ENCODE measurements at regions not wholly inside any gene's neighbourhood (a gene's known extent, or its start where the extent isn't known, plus 50 kb on each side); places are given as distances from the start of the nearest gene placed in this dataset.

DNA sequence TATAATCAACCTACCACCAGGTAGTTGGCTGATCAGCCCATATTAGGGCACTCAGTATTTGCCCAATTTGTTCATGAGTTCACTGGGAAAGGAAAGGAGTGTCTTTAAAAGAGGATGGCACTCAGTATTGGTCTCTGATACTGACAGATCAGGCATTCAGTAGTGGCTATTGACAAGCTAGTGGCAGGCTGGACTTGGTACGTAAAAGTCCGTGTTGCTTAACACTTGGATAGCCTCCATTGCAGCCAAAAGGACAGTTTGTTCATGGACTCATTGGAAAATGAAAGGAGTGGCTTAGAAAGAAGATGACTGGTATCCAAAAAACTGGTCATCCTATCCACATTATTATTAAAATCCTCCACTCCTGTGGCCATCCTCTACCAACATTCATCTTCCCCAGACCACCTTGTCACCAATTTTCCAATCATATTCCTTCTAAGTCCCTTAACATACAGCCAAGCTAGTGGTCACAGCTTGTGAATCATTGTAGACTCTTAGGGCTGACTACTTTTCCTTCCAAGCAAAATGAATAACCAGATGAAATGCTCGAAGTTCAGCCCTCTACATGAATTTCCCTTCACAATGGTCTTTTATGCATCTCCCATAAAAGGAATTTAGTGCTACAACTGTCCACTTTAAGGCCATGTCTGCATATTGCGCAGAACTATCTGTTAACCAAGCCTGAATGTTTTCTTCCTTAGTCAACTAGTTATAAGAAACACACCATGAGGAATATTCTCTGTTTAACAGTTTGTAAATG, 78.6 kb upstream of the MAGI2 start:
- no peak for TF ChIP-seq RELA (CRISPR knock-in tag; IDR thresholded peaks at IDR 0.05; ENCODE audit: borderline replicate concordance)
- no peak for TF ChIP-seq IRF2 (CRISPR knock-in tag; IDR thresholded peaks at IDR 0.05; ENCODE audit: borderline replicate concordance, low read depth)
- TF ChIP-seq, protein P1, sequence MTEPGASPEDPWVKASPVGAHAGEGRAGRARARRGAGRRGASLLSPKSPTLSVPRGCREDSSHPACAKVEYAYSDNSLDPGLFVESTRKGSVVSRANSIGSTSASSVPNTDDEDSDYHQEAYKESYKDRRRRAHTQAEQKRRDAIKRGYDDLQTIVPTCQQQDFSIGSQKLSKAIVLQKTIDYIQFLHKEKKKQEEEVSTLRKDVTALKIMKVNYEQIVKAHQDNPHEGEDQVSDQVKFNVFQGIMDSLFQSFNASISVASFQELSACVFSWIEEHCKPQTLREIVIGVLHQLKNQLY (CRISPR knock-in tag; IDR thresholded peaks at IDR 0.05): no peak
- no peak for TF ChIP-seq ZNF671 (CRISPR knock-in tag; IDR thresholded peaks at IDR 0.05)
- TF ChIP-seq ZNF317 (CRISPR knock-in tag; IDR thresholded peaks at IDR 0.05; ENCODE audit: borderline replicate concordance, low read depth): no peak
- no peak for TF ChIP-seq MYBL2 (CRISPR knock-in tag; IDR thresholded peaks at IDR 0.05)
- TF ChIP-seq, protein P2, sequence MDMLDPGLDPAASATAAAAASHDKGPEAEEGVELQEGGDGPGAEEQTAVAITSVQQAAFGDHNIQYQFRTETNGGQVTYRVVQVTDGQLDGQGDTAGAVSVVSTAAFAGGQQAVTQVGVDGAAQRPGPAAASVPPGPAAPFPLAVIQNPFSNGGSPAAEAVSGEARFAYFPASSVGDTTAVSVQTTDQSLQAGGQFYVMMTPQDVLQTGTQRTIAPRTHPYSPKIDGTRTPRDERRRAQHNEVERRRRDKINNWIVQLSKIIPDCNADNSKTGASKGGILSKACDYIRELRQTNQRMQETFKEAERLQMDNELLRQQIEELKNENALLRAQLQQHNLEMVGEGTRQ (CRISPR knock-in tag; IDR thresholded peaks at IDR 0.05): no peak
- TF ChIP-seq JAZF1 (CRISPR knock-in tag; IDR thresholded peaks at IDR 0.05): no peak
- TF ChIP-seq, protein P3, sequence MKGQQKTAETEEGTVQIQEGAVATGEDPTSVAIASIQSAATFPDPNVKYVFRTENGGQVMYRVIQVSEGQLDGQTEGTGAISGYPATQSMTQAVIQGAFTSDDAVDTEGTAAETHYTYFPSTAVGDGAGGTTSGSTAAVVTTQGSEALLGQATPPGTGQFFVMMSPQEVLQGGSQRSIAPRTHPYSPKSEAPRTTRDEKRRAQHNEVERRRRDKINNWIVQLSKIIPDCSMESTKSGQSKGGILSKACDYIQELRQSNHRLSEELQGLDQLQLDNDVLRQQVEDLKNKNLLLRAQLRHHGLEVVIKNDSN (CRISPR knock-in tag; IDR thresholded peaks at IDR 0.05): no peak
- no peak for TF ChIP-seq ZNF232 (CRISPR knock-in tag; IDR thresholded peaks at IDR 0.05)
- TF ChIP-seq, protein P4, sequence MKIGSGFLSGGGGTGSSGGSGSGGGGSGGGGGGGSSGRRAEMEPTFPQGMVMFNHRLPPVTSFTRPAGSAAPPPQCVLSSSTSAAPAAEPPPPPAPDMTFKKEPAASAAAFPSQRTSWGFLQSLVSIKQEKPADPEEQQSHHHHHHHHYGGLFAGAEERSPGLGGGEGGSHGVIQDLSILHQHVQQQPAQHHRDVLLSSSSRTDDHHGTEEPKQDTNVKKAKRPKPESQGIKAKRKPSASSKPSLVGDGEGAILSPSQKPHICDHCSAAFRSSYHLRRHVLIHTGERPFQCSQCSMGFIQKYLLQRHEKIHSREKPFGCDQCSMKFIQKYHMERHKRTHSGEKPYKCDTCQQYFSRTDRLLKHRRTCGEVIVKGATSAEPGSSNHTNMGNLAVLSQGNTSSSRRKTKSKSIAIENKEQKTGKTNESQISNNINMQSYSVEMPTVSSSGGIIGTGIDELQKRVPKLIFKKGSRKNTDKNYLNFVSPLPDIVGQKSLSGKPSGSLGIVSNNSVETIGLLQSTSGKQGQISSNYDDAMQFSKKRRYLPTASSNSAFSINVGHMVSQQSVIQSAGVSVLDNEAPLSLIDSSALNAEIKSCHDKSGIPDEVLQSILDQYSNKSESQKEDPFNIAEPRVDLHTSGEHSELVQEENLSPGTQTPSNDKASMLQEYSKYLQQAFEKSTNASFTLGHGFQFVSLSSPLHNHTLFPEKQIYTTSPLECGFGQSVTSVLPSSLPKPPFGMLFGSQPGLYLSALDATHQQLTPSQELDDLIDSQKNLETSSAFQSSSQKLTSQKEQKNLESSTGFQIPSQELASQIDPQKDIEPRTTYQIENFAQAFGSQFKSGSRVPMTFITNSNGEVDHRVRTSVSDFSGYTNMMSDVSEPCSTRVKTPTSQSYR (CRISPR knock-in tag; IDR thresholded peaks at IDR 0.05): no peak
- TF ChIP-seq FOXJ3 (CRISPR knock-in tag; IDR thresholded peaks at IDR 0.05; ENCODE audit: borderline replicate concordance): no peak
- TF ChIP-seq, protein P5, sequence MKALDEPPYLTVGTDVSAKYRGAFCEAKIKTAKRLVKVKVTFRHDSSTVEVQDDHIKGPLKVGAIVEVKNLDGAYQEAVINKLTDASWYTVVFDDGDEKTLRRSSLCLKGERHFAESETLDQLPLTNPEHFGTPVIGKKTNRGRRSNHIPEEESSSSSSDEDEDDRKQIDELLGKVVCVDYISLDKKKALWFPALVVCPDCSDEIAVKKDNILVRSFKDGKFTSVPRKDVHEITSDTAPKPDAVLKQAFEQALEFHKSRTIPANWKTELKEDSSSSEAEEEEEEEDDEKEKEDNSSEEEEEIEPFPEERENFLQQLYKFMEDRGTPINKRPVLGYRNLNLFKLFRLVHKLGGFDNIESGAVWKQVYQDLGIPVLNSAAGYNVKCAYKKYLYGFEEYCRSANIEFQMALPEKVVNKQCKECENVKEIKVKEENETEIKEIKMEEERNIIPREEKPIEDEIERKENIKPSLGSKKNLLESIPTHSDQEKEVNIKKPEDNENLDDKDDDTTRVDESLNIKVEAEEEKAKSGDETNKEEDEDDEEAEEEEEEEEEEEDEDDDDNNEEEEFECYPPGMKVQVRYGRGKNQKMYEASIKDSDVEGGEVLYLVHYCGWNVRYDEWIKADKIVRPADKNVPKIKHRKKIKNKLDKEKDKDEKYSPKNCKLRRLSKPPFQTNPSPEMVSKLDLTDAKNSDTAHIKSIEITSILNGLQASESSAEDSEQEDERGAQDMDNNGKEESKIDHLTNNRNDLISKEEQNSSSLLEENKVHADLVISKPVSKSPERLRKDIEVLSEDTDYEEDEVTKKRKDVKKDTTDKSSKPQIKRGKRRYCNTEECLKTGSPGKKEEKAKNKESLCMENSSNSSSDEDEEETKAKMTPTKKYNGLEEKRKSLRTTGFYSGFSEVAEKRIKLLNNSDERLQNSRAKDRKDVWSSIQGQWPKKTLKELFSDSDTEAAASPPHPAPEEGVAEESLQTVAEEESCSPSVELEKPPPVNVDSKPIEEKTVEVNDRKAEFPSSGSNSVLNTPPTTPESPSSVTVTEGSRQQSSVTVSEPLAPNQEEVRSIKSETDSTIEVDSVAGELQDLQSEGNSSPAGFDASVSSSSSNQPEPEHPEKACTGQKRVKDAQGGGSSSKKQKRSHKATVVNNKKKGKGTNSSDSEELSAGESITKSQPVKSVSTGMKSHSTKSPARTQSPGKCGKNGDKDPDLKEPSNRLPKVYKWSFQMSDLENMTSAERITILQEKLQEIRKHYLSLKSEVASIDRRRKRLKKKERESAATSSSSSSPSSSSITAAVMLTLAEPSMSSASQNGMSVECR (CRISPR knock-in tag; IDR thresholded peaks at IDR 0.05; ENCODE audit: borderline replicate concordance): no peak
- TF ChIP-seq FOXK1 (CRISPR knock-in tag; IDR thresholded peaks at IDR 0.05): no peak
- no peak for TF ChIP-seq ETV6 (CRISPR knock-in tag; IDR thresholded peaks at IDR 0.05)
- no peak for TF ChIP-seq TP53 (CRISPR knock-in tag; IDR thresholded peaks at IDR 0.05)
- TF ChIP-seq, protein P6, sequence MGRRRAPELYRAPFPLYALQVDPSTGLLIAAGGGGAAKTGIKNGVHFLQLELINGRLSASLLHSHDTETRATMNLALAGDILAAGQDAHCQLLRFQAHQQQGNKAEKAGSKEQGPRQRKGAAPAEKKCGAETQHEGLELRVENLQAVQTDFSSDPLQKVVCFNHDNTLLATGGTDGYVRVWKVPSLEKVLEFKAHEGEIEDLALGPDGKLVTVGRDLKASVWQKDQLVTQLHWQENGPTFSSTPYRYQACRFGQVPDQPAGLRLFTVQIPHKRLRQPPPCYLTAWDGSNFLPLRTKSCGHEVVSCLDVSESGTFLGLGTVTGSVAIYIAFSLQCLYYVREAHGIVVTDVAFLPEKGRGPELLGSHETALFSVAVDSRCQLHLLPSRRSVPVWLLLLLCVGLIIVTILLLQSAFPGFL (CRISPR knock-in tag; IDR thresholded peaks at IDR 0.05; ENCODE audit: borderline replicate concordance): no peak
- TF ChIP-seq SMAD3 (CRISPR knock-in tag; IDR thresholded peaks at IDR 0.05; ENCODE audit: borderline replicate concordance): no peak
- TF ChIP-seq, protein P7, sequence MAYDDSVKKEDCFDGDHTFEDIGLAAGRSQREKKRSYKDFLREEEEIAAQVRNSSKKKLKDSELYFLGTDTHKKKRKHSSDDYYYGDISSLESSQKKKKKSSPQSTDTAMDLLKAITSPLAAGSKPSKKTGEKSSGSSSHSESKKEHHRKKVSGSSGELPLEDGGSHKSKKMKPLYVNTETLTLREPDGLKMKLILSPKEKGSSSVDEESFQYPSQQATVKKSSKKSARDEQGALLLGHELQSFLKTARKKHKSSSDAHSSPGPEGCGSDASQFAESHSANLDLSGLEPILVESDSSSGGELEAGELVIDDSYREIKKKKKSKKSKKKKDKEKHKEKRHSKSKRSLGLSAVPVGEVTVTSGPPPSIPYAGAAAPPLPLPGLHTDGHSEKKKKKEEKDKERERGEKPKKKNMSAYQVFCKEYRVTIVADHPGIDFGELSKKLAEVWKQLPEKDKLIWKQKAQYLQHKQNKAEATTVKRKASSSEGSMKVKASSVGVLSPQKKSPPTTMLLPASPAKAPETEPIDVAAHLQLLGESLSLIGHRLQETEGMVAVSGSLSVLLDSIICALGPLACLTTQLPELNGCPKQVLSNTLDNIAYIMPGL (CRISPR knock-in tag; IDR thresholded peaks at IDR 0.05): no peak
- TF ChIP-seq GABPB1 (CRISPR knock-in tag; IDR thresholded peaks at IDR 0.05): no peak

More for the DNA sequence above, 78.6 kb upstream of the MAGI2 start:
- ChIA-PET POLR2A (no interaction called here), CTCF (no interaction called here)
- Mint-ChIP-seq H3K27ac (no peak overlapping the region), H3K4me1 (peaks cover 30% of the 10 kb centered on the region), H3K4me3 (no peak overlapping the region), H3K27me3 (ENCODE audit: low read depth) (no peaks in the 10 kb centered on the region), H3K9me3 (0 out of 2 replicates have a peak, but pooled peaks cover 3% of the 10 kb centered on the region), H3K36me3 (no peaks in the 10 kb centered on the region)
- ATAC-seq: no peak
- DNase-seq (ENCODE audit: low spot score): no peak
